DMS153 (cell line): ENCODE measurements at regions not wholly inside any gene's neighbourhood (a gene's known extent, or its start where the extent isn't known, plus 50 kb on each side); places are given as distances from the start of the nearest gene placed in this dataset.

Experiments used
- DNase-seq: peaks from one replicate; lab custom pipeline; 2025; lab: John Stamatoyannopoulos, UW

GRCh38 chr2:42954227-42954962, 162.0 kb upstream of the HAAO start:
- no peak for DNase-seq

DNA sequence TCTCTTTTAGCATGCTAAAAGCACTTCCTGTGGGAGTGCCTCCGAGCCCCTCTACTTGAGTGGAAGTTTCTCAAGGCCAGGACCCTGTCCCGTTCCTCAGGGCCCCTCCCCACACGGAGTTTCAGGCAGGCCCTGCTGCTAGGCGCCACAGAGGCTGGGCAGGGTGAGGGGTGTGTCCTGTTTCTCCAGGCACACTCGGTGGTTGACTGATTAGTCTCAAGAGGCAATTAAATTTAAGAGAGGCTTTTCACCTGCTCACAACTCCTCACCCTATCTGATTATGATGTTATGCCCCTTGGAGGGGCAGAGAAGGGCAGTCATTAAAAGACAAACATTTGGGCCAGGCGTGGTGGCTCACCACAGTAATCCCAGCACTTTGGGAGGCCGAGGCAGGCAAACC, 160.8 kb upstream of the HAAO start:
- no peak for DNase-seq

DNA sequence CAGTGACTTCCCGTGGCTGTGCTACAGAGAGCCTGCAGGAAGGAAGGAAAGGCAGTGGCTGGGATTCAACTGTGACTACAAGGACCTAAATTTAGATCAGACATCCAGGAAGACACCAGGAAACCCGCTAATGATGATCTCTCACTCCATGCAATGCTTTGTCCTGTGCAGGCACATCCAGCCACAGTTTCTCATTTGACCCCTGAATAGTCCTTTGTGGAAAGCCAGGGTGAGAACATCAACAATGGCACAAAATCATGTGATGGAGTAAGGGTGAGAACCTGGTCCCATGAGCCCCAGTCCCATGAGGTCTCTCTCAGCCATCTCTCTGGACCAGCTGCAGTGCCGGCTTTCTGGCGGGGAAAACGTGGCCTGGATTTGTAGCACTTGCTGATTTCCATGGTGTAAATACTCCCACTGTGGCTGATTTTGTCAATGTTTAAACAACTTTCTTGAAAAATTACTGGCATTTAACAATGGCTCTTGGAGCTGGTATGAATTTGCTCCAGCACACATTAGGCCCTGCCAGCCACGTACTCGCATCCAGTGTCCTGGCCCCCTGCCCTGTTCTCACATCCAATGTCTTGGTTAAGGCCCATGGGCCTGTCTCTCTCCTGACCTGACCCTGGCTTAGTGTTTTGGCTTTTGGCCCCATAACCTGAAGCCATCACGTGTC, 159.0 kb upstream of the HAAO start:
- DNase-seq: no peak

- no peak for DNase-seq
These were observed 156.7 kb upstream of the HAAO start for GRCh38 chr2:42949125-42949524.

- DNase-seq: no peak
These were observed 155.6 kb upstream of the HAAO start for GRCh38 chr2:42947809-42948600.

DNA sequence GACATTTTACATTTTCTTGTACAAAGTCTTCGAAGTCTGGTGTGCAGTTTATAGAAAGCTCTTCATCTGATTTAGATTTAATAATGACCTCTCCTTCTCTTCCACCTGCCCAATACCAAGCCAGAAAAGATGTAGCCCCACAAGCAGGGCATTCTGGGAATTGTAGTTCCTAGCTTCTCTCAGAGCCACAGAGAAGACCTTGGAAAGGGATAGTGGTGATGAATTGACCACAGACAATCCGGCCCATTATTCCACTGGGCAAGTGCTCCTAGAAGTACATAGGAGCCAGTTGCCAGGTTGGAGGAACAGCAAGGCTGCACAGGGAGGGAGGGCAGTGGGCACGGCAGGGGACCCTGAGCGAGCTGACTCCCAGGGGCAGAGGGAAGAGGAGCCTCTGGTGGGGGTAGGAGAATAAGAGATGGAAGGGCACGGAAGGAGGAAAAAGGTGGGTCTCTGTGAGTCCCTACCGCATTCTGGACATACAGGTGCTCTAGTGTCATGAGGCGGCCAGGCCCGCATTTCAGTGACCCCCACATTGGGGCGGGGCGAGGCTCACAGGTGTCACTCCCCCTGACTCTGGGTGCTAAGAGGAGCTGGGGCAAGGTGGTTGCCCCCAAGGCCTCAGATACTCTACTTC, 152.5 kb upstream of the HAAO start:
- DNase-seq: no peak

- no peak for DNase-seq
These were observed 150.7 kb upstream of the HAAO start for GRCh38 chr2:42942990-42943493.

DNA sequence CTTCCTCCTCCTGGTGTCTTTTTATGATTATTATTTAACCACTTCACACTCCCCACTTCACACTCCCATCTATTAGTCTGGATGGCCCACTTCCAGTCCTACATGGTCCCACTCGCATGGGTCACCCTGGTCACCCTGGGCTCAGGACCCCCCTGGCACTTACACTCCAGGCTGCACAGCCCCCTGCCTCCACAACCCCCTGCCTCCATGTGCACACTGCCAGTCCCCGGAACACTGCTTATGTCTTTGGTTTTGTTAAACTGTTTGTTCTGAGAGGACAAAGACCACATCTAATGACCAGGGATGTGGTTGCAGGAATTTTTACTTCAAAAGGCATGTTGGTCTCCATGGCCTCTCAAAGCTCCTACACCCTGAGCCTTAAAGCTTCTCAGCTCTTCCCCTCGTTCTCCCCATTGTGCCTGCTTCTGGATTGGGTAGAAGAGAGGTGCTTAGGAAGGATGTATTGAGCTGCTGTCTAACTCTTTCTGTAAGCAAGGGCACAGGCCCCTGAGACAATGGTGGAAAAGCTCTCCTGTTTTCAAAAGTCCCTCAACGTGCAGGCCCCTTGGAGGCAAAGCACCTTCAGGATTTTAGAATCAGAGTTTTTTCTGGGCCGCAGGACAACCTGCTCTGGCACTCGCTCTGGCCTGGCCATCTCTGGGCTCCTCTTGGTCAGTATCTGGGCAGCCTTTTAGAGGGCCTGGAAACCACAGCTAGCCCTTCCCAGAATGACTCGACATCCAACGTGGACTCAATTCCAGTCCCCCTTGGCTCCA, 150.0 kb upstream of the HAAO start:
- DNase-seq: no peak

DNA sequence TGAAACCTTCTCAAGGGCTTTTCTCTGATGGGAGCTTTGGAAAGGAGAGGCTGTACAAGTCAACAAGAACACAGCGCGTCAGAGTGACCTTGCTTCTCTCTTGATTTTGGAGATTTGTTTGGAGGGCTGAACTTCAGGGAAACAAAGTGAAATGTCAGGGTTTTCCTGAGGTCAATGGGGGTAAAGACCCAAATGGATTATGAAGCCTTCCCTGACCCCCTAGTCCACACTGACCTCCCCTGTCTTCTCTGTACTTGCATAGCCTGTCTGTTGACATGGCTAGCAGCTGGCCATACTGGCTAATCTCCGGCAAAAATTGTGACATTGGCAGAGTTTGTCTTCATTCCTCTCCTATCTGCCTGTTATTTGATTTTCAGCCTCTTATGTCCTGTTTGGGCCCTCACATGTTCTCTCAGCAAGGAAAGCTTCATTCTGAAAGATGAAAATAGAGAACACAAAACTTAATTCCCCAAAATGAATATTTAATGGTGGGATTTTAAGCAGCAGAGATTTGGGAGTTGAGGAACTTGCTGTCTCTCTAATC, 149.3 kb upstream of the HAAO start:
- DNase-seq: no peak

GRCh38 chr2:42939411-42940206, 147.2 kb upstream of the HAAO start:
- DNase-seq: no peak

DNA sequence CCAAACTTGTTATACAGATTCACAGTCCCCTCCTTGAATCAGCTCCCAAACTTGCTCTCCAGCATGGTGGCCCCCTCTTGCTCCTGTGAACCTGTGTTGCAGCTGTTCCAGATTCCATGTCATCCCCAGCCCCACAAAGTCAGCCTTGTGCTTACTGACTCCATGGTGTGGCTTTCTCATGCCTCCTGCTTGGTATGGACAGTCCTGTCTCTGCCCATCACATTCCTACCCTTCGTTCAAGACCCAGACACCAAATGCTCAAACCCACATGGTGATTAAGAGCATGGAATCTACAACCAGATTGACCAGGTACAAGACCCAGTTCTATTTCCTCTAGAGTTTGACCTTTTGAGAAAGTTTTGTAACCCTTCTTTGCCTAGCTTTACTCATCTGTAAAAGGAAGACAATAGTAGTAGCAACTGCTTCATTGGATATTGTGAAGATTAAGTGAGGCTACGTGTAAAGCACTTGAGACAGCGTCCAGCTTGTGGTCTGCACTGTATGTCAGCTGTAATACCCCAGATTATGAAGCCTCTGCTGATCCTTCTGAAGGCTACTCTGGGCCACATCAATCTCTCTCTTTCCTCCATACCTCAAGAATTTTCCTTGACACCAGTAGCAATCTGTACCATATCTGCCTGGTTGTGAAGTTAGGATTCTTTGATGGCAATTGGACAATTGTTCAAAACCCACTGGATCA, 146.4 kb upstream of the HAAO start:
- DNase-seq: no peak

GRCh38 chr2:42937171-42937875, 144.9 kb upstream of the HAAO start:
- DNase-seq: no peak

DNA sequence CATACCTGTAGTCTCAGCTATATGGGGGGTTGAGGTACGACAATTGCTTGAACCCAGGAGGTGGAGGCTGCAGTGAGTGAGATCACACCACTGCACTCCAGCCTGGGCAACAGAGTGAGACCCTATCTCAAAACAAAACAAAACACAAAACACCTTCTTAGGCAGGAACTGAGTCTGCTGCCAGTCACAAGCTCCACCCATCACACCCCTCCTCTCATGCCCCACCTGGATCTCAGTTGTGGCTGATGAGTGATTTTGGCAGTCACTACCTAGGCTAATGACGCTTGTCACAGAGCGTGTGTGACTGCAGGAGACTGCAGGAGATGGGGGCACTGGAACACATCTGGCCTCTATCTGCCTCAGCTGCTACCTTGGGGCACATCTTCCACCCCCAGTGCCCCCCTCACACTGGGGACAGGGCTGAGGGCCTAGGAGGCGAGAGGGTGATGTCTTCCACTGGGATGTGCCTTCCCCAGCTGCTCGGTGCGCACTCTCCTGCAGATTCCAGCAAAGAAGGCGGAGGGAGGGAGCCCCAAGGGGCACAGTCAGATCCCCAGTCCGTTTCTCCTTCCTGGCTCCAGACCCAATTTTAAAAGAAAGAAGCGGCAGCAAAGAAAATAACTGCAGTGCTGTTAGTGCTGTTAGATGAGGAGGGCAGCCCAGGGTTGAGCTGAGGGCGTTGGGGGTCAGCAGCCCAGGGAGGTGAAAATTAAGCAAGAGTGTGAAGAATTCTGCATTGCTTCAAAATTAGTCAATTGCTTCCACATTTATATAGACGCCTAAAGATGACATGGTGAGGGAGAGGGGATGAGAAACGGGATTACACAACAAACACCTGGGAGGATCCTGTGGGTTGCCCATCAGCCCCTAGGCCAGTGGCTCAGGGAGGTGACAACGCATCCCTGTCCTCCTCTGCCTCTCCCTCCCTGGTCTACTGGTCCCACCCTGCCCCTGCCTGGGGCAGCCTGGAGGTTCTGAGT, 143.6 kb upstream of the HAAO start:
- DNase-seq: no peak

DNA sequence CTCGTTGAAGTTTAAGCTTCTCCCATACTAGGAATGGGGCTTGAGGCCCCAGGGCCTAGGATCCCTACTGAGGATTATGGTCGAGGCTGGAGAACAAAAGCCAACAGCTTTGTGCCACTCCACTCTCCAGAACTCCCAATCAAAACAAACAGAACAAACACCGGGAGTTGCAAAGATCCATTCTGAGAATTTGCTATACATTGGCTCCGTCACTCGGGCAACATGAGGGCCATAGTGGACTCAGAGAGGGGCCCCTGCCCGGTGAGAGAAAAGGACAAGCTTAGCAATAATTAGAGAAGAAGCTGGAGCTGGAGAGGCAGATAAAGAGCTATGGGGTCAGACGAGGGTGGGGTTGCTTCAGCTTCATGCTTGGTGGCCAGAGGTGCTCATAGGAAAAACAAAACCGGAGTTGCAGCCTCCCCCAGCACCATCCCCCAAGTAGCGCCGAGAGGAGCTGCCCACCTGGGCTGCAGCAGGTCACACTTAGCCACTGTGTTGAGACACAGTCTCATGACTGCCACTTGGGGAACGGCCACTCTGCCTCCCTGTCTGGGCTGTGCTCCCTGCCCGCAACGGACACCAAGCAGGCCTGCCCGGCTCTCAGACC, 142.3 kb upstream of the HAAO start:
- no peak for DNase-seq

GRCh38 chr2:42933824-42934254, 141.5 kb upstream of the HAAO start:
- no peak for DNase-seq

- DNase-seq: no peak
These were observed 140.1 kb upstream of the HAAO start for GRCh38 chr2:42932271-42933151.
